ENCODE measurements at regions not wholly inside any gene's neighbourhood (a gene's known extent, or its start where the extent isn't known, plus 50 kb on each side); places are given as distances from the start of the nearest gene placed in this dataset.
"Not testable (repeated sequence)": the region's sequence is repeated elsewhere in the genome, so short reads cannot be mapped to it uniquely, and the experiment has no call there.

DNA sequence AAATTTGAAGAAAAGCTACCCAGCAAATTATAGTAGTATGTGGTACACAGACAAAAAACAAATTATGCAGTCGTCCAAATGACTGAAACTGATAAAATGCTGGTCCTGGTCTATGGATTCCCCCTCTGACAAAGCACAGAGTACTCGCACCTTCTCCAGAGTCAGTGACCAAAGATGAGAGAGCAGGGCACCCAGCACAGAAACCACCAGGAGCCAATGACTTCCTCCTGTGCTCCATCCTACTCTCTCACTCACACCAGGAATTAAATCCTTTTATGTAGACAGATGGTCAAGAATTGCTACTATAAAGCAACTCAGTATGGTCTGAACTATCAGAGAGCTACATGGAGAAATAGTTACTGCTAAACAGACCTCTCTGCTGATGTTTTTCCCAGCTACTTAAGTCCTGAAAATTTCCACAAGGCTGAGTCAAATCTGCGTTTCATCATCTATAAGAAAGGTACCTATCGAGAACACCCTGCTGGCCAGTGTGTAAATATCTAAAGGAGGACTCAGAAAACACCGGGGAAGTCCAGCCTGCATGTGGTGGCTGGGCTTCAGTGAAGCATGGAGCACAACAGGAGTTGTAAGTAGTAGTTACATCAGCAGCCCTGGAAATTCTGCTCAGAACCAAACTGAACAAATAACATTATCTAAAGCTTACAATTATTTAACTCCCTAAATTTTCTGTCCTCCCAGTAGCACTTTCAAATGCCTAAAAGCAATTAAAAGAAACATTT is 84.5 kb upstream of the FBXO28 start:
- H3K36me3 ChIP-seq (ENCODE audit: control insufficient read depth, insufficient read depth, low read length); FAIRE-seq; H3K4me3 ChIP-seq (ENCODE audit: low read depth, low read length); H3K27me3 ChIP-seq (ENCODE audit: control insufficient read depth, insufficient read depth, low read length): not testable (repeated sequence)
- peak; percentile 37 for DNase-seq (ENCODE audit: low read depth)

DNA sequence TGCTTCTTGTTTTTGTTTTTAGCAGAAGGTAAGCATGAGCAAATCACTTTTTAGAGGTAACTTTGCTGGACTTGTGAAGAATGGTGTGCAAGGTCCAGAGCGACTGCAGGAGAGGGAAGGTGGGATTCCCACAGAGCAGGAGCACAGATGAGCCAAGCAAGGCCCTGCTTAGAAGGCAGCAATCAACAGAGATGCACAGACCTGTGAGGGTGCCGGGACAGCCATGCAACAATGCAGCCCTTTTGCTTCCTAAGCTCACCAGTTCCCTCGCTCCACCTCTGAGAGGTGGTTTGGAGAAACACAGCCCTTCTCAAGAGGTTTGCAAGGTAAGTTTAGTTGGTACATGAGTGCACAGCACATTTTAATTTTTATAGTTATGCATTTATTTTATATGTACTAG is 85.1 kb upstream of the FBXO28 start:
- DNase-seq (ENCODE audit: low read depth); H3K4me3 ChIP-seq (ENCODE audit: low read depth, low read length); H3K36me3 ChIP-seq (ENCODE audit: control insufficient read depth, insufficient read depth, low read length); H3K27me3 ChIP-seq (ENCODE audit: control insufficient read depth, insufficient read depth, low read length); FAIRE-seq: not testable (repeated sequence)

DNA sequence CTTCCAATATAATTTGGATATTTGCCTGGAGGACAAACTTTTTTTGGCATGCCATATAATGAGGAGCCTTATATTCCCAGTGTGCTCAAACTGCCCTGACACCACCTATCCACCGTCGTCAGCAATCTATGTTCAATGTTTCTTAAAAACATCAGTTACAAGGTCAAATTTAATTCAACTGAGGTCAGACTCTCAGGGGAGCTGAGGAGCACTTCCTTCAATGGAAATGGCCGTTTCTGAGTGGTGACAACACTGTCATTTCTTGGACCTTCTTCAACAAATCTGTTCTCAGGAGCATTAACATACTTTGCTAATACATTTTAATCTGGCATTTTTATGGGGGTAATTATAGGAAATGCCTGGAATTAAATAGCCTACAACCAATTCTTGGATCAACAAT is 90.8 kb upstream of the FBXO28 start:
- H3K36me3 ChIP-seq (ENCODE audit: control insufficient read depth, insufficient read depth, low read length); H3K4me3 ChIP-seq (ENCODE audit: low read depth, low read length); DNase-seq (ENCODE audit: low read depth); FAIRE-seq; H3K27me3 ChIP-seq (ENCODE audit: control insufficient read depth, insufficient read depth, low read length): not testable (repeated sequence)

DNA sequence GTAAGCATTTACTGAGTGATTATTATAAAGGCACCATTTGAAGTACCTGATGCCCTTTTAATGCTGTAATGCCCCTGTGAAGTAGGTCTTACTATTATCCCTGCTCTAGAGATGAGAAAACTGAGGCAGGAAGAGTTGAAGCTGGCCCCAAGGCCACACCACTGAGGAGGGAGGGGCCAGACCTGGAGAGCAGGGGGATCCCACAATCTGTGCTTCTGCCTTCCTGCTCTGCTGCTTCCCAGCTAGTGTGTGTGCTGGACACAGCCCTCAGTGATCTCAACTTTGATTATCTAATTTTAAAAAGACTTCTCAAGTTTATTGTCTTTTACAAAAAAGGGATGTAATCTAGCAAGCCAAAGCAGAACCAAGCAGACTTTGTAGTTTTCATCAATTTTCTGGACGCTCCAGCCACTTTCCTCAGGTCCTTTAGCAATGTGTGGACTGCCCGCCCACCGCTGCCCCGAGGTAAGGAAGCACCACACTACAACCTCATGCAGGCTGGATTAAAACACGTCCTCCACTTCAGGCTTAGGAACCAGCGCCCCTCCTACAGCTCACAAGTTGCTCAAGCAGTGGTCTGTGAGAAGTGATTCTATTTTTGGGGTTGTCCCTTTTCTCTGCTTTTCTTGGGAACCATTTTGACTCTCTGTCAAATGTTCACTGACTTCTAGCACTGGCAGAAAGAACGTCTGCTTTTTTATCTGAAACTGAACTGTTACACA is 91.5 kb upstream of the FBXO28 start:
- H3K4me3 ChIP-seq (ENCODE audit: low read depth, low read length); DNase-seq (ENCODE audit: low read depth); H3K36me3 ChIP-seq (ENCODE audit: control insufficient read depth, insufficient read depth, low read length); H3K27me3 ChIP-seq (ENCODE audit: control insufficient read depth, insufficient read depth, low read length); FAIRE-seq: not testable (repeated sequence)

DNA sequence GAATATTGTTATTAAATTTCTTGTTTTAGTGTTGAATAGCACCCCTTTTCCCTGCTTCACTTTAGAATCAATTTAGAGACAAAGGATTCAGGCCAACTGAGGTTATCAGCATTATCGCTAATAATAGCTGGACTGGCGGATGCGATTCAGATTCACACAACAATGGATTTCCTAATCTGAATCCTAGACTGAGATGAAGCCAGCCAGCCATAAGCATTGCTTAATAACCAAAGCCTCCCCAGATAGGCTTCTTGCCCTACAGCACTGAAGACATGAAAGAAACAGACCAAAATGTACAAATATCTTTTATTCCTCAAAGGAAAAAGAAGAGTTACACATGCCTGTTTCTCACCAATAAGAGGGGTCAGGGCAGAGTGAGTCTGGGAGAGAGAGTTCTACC is 94.0 kb upstream of the FBXO28 start:
- FAIRE-seq = not testable (repeated sequence)

DNA sequence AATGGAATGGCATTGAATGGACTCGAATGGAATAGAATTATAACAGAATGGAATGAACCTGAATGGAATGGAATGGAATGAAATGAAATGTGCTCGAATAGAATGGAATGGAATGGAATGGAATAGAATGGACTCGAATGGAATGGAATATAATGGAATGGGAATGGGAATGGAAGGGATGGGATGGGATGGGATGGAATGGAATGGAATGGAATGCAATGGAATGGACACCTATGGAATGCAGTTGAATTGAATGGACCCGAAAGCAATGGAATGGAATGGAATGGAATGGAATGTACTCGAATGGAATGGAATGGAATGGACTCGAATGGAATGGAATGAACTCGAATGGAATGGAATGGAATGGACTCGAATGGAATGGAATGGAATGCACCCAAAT is 98.1 kb upstream of the FBXO28 start:
- not testable (repeated sequence) for DNase-seq (ENCODE audit: low read depth); H3K4me3 ChIP-seq (ENCODE audit: low read depth, low read length); FAIRE-seq

More for the DNA sequence above, 94.0 kb upstream of the FBXO28 start:
- not testable (repeated sequence) for H3K36me3 ChIP-seq (ENCODE audit: control insufficient read depth, insufficient read depth, low read length); H3K4me3 ChIP-seq (ENCODE audit: low read depth, low read length); DNase-seq (ENCODE audit: low read depth); H3K27me3 ChIP-seq (ENCODE audit: control insufficient read depth, insufficient read depth, low read length)

DNA sequence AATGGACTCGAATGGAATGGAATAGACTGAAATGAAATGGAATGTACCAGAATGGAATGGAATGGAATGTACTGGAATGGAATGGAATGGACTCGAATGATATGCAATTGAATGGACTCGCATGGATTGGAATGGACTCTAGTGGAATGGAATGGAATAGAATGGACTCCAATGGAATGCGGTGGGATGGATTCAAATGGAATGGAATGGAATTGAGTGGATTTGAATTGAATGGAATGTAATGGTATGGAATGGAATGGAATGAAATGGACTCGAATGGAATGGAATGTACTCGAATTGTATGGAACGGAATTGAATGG is 99.6 kb upstream of the FBXO28 start:
- Histone ChIP-seq H3K36me3 (ENCODE audit: control insufficient read depth, insufficient read depth, low read length) (no peaks in the 10 kb centered on the region), H3K27me3 (ENCODE audit: control insufficient read depth, insufficient read depth, low read length) (no peaks in the 10 kb centered on the region), H3K4me3 (ENCODE audit: low read depth, low read length) (no peak overlapping the region)
- FAIRE-seq = no peak
- TF ChIP-seq, protein P1, sequence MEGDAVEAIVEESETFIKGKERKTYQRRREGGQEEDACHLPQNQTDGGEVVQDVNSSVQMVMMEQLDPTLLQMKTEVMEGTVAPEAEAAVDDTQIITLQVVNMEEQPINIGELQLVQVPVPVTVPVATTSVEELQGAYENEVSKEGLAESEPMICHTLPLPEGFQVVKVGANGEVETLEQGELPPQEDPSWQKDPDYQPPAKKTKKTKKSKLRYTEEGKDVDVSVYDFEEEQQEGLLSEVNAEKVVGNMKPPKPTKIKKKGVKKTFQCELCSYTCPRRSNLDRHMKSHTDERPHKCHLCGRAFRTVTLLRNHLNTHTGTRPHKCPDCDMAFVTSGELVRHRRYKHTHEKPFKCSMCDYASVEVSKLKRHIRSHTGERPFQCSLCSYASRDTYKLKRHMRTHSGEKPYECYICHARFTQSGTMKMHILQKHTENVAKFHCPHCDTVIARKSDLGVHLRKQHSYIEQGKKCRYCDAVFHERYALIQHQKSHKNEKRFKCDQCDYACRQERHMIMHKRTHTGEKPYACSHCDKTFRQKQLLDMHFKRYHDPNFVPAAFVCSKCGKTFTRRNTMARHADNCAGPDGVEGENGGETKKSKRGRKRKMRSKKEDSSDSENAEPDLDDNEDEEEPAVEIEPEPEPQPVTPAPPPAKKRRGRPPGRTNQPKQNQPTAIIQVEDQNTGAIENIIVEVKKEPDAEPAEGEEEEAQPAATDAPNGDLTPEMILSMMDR (IDR thresholded peaks at IDR 0.05; ENCODE audit: insufficient read depth, low read length, severe bottlenecking) = no peak
- DNase-seq (ENCODE audit: low read depth) = no peak

More for the DNA sequence above, 98.1 kb upstream of the FBXO28 start:
- not testable (repeated sequence) for H3K27me3 ChIP-seq (ENCODE audit: control insufficient read depth, insufficient read depth, low read length); H3K36me3 ChIP-seq (ENCODE audit: control insufficient read depth, insufficient read depth, low read length)

DNA sequence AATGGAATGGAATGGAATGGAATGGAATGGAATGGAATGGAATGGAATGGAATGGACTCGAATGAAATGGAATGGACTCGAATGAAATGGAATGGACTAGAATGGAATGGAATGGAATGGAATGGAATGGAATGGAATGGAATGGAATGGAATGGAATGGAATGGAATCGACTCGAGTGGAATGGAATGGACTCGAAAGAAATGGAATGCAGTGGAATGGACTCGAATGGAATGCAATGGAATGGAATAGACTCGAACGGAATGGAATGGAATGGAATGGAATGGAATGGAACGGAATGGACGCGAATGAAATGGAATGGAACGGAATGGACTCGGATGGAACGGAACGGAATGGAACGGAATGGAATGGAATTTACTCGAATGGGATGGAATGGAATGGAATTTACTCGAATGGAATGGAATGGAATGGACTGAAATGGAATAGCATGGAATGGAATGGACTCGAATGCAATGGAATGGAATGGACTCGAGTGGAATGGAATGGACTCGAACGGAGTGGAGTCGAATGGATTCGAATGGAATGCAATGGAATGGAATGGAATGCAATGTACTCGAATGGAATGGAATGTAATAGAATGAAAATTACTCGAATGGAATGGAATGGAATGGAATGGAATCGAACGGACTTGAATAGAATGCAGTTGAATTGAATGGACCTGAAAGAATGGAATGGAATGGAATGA is 100.1 kb upstream of the FBXO28 start:
- not testable (repeated sequence) for H3K27me3 ChIP-seq (ENCODE audit: control insufficient read depth, insufficient read depth, low read length); H3K36me3 ChIP-seq (ENCODE audit: control insufficient read depth, insufficient read depth, low read length); H3K4me3 ChIP-seq (ENCODE audit: low read depth, low read length); FAIRE-seq; DNase-seq (ENCODE audit: low read depth)

DNA sequence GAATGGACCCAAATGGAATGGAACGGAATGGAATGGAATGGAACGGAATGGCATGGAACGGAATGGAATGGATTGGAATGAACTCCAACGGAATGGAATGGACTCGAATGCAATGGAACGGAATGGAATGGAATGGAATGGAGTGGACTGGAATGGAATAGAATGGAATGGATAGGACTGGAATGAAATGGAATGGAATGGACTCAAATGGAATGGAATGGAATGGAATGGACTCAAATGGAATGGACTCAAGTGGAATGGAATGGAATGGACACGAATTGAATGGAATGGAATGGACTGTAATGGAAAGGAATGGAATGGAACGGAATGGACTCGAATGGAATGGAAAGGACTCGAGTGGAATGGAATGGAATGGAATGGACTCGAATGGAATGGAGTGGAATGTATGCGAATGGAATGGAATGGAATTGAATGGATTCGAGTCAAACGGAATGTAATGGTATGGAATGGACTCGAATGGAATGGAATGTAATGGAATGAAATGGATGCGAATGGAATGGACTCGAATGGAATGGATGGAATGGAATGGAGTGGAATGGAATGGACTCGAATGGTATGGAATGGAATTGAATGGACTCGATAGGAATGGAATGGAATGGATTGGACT is 101.0 kb upstream of the FBXO28 start:
- DNase-seq (ENCODE audit: low read depth); H3K4me3 ChIP-seq (ENCODE audit: low read depth, low read length); FAIRE-seq; H3K27me3 ChIP-seq (ENCODE audit: control insufficient read depth, insufficient read depth, low read length); H3K36me3 ChIP-seq (ENCODE audit: control insufficient read depth, insufficient read depth, low read length): not testable (repeated sequence)

DNA sequence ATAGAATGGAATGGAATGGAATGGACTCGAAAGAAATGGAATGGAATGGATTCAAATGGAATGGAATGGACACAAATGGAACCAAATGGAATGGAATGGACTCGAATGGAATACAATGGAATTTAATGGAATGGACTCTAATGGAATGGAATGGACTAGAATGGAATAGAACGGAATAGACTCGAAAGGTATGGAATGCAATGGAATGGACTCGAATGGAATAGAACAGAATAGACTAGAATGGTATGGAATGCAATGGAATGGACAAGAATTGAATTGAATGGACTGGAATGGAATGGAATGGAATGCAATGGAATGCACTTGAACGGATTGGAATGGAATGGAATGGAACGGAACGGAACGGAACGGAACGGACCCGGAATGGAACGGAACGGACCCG is 101.7 kb upstream of the FBXO28 start:
- not testable (repeated sequence) for DNase-seq (ENCODE audit: low read depth); H3K36me3 ChIP-seq (ENCODE audit: control insufficient read depth, insufficient read depth, low read length); FAIRE-seq; H3K27me3 ChIP-seq (ENCODE audit: control insufficient read depth, insufficient read depth, low read length); H3K4me3 ChIP-seq (ENCODE audit: low read depth, low read length)

DNA sequence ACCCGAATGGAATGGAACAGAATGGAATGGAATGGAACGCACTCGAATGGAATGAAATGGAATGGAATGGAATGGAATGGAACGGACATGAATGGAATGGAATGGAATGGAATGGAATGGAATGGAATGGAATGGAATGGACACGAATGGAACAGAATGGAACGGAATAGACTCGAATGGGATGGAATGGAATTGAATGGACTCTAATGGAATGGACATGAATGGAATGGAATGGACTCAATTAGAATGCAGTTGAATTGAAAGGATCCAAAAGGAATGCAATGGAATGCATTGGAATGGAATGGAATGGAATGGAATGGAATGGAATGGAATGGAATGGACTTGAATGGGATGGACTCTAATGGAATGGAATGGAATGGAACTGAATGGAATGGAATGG is 102.2 kb upstream of the FBXO28 start:
- FAIRE-seq; H3K27me3 ChIP-seq (ENCODE audit: control insufficient read depth, insufficient read depth, low read length); H3K36me3 ChIP-seq (ENCODE audit: control insufficient read depth, insufficient read depth, low read length); H3K4me3 ChIP-seq (ENCODE audit: low read depth, low read length); DNase-seq (ENCODE audit: low read depth): not testable (repeated sequence)

DNA sequence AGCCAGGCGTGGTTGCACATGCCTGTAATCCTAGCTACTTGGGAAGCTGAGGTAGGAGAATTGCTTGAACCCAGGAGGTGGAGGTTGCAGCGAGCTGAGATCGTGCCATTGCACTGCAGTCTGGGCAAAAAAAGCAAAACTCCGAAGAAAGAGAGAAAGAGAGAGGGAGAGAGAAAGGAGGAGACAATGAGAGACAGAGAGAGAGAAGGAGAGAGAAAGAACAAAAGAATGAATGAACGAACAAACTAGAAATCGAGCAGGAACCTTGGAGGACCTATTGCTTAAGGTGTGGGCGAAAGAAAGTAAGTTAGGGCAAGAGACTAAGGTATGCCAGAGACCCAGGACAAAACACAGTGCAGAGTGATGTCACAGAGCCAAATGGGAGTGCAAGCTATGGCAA is 102.8 kb upstream of the FBXO28 start:
- H3K27me3 ChIP-seq (ENCODE audit: control insufficient read depth, insufficient read depth, low read length) = not testable (repeated sequence)
- FAIRE-seq = peak; percentile 92

DNA sequence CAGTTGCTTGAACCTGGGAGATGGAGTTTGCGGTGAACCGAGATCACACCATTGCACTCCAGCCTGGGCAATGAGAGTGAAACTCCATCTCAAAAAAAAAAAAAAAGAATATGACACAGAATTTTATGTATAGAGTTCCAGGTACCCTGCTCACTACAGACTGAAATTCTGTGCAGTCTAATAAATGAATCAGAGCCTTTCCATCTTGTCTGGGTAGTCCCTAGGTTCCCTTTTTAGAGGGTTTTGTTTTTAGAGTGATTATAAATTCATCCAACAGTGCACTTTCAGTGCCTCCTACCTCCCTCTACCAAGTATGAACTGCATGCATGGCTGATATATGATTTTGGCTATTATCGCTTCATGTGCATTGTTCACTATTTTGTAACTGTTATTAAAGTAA is 107.9 kb upstream of the FBXO28 start:
- not testable (repeated sequence) for FAIRE-seq; H3K36me3 ChIP-seq (ENCODE audit: control insufficient read depth, insufficient read depth, low read length); DNase-seq (ENCODE audit: low read depth); H3K27me3 ChIP-seq (ENCODE audit: control insufficient read depth, insufficient read depth, low read length); H3K4me3 ChIP-seq (ENCODE audit: low read depth, low read length)

More for the DNA sequence above, 102.8 kb upstream of the FBXO28 start:
- not testable (repeated sequence) for H3K4me3 ChIP-seq (ENCODE audit: low read depth, low read length); H3K36me3 ChIP-seq (ENCODE audit: control insufficient read depth, insufficient read depth, low read length); DNase-seq (ENCODE audit: low read depth)

Measured in bronchial epithelial cell (primary cell).